K562 (cell line): ENCODE measurements at regions not wholly inside any gene's neighbourhood (a gene's known extent, or its start where the extent isn't known, plus 50 kb on each side); places are given as distances from the start of the nearest gene placed in this dataset.

ENCODE experiments used
- ATAC-seq: fragments of 200-7000 bp; cut with Tn5 transposase; 3 replicates; pipeline ENCODE4 v1.9.1; 2020; ENCODE audit warnings: moderate library complexity
- BruUV-seq: library from RNA; stranded (reverse); fragments of 400-500 nt; replicated peaks from 2 replicates; lab custom pipeline; 2021; lab: Mats Ljungman, UMichigan
- CTCF ChIA-PET: fragments of 300-600 bp; formaldehyde crosslinking; extraction: SDS; loops from one replicate; lab custom pipeline; 2021; ENCODE audit warnings: low intra/inter-chr PET ratio; lab: Yijun Ruan, JAX
- POLR2A ChIA-PET: fragments of 300-600, 350-650 bp; sonication (Branson Sonifier 250); formaldehyde crosslinking; extraction: SDS; loops from one replicate; lab custom pipeline; 2021; ENCODE audit warnings: antibody characterized with exemption, inconsistent platforms; lab: Yijun Ruan, JAX
- DNase-seq, 4 experiments: peaks; one replicate each; pipeline versions ENCODE4 v3.0.0 to v3.0.0-alpha.2; 2011 to 2018; ENCODE audit warnings: low spot score in 3 of 4, mixed read lengths in 3 of 4; ENCODE audit errors: extremely low read depth in 1 of 4
- FAIRE-seq: peaks from 2 replicates; lab custom pipeline; 2011; peaks lifted over from hg19 to GRCh38; lab: Jason Lieb, UNC
- H2AFZ ChIP-seq: 2 replicates; pipeline ENCODE4 v1.6.0; 2011; ENCODE audit warnings: low read depth, low read length, control low read depth, inconsistent platforms
- H3K27ac ChIP-seq: fragments of 200-600 bp; 3 replicates; pipeline ENCODE4 v1.8.0; 2011; ENCODE audit warnings: low read depth, mild to moderate bottlenecking, control low read depth, inconsistent platforms, low read length, moderate library complexity, mixed read lengths; ENCODE audit errors: extremely low read depth
- H3K27me3 ChIP-seq, 2 experiments: fragments of 300-600 bp in 1 of 2; 2 replicates in 1 of 2; 3 replicates in 1 of 2; pipeline versions ENCODE4 v1.6.0 to v1.8.0; 2011; ENCODE audit warnings: inconsistent platforms in 2 of 2, low read length in 2 of 2, mild to moderate bottlenecking in 1 of 2, mixed read lengths in 1 of 2, moderate library complexity in 1 of 2; ENCODE audit not compliant: control insufficient read depth in 2 of 2, insufficient read depth in 2 of 2
- H3K36me3 ChIP-seq: fragments of 300-600 bp; 3 replicates; pipeline ENCODE4 v1.8.0; 2011; ENCODE audit warnings: mild to moderate bottlenecking, low read length, inconsistent platforms; ENCODE audit not compliant: control insufficient read depth, insufficient read depth
- H3K4me1 ChIP-seq, 2 experiments: fragments of 200-600 bp in 1 of 2; replicated peaks in 1 of 2; 2 replicates in 1 of 2; 3 replicates in 1 of 2; pipeline versions ENCODE4 v1.5.1 to v1.8.0; 2011; ENCODE audit warnings: inconsistent platforms in 2 of 2, low read length in 2 of 2, mild to moderate bottlenecking in 1 of 2, mixed read lengths in 1 of 2, moderate library complexity in 1 of 2; ENCODE audit not compliant: control insufficient read depth in 2 of 2, insufficient read depth in 2 of 2
- H3K4me2 ChIP-seq: 2 replicates; pipeline ENCODE4 v1.6.1; 2011; ENCODE audit warnings: low read length, control low read depth, inconsistent platforms, mixed read lengths; ENCODE audit not compliant: insufficient read depth
- H3K4me3 ChIP-seq: fragments of 200-600 bp; sonication (generic), shearing (Covaris generic); 2 replicates; pipeline ENCODE4 v1.5.1; 2016; ENCODE audit warnings: control low read depth, inconsistent platforms
- H3K79me2 ChIP-seq: fragments of 200-600 bp; 3 replicates; pipeline ENCODE4 v1.8.0; 2011; ENCODE audit warnings: low read length, inconsistent platforms; ENCODE audit not compliant: control insufficient read depth, insufficient read depth
- H3K9ac ChIP-seq, 2 experiments: 2 replicates each; pipeline versions ENCODE4 v1.6.0 to v1.6.1; 2011; ENCODE audit warnings: low read depth in 2 of 2, low read length in 2 of 2, control low read depth in 1 of 2, inconsistent platforms in 1 of 2, mild to moderate bottlenecking in 1 of 2, mixed read lengths in 1 of 2; ENCODE audit not compliant: insufficient read depth in 1 of 2
- H3K9me1 ChIP-seq: one replicate; pipeline ENCODE4 v1.6.0; 2011; ENCODE audit warnings: inconsistent platforms, mild to moderate bottlenecking, low read length, moderate library complexity; ENCODE audit not compliant: control insufficient read depth, insufficient read depth
- H3K9me3 ChIP-seq: replicated peaks from 2 replicates; pipeline ENCODE4 v1.5.1; 2011; ENCODE audit warnings: low read depth, low read length, inconsistent platforms; ENCODE audit not compliant: control insufficient read depth, insufficient read depth
- H4K20me1 ChIP-seq: replicated peaks from 2 replicates; pipeline ENCODE4 v1.6.1; 2011; ENCODE audit warnings: low read length, inconsistent platforms, mixed read lengths; ENCODE audit not compliant: control insufficient read depth, insufficient read depth
- ZNF316 ChIP-seq: fragments of 450-650 bp; IDR thresholded peaks from 2 replicates; pipeline ENCODE4 v1.6.1; 2016
- ZNF609 ChIP-seq: sonication (generic); formaldehyde crosslinking; IDR thresholded peaks from 2 replicates; pipeline ENCODE4 v1.8.1; 2023; ENCODE audit warnings: missing genetic modification reagents, mild to moderate bottlenecking, borderline replicate concordance
- WGBS: fragments of 100-300 bp; shearing (Covaris generic); methylation state at CpG from one replicate; pipeline ENCODE4 v1.1.6; 2016; ENCODE audit warnings: low coverage, mixed read lengths; ENCODE audit not compliant: insufficient coverage; ENCODE audit errors: missing lambda C conversion rate; 5-methylcytosine and 5-hydroxymethylcytosine counted together
- in situ Hi-C: fragments of 300-500 bp; cut with MboI; formaldehyde crosslinking; loops from 4 replicates; pipeline ENCODE4 v1.15.0; 2018; ENCODE audit warnings: inconsistent platforms, mixed read lengths
- intact Hi-C: fragments of 100-400 bp; cut with micrococcal nuclease; formaldehyde crosslinking; loops from 2 replicates; pipeline ENCODE4 v1.14.2; 2022

DNA sequence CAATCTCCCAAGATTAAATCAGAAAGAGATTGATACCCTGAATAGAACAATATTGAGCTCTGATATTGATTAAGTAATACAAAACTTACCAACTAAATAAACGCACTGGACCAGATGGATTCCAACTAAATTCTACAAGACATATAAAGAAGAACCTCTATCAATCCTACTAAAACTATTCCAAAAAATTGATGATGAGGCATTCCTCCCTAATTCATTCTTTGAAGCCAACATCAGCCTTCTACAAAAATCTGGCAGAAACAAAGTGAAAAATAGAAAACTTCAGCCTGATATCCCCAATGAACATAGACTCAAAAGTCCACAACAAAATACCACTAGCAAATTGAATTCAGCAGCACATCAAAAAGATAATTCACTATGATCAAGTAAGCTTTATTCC, 695.5 kb downstream of the NYAP2 start:
- FAIRE-seq = no peak
- in situ Hi-C loops (no loop called here), intact Hi-C loops (no loop called here)
- 0% methylated on average over 1 of the region's 1 CpG for WGBS
- Histone ChIP-seq H3K27ac (no peak overlapping the region), H3K9ac (no peak overlapping the region), H3K9me1 (no peaks in the 10 kb centered on the region), H3K27me3 (no peaks in the 10 kb centered on the region), H3K9me3 (no peaks in the 10 kb centered on the region), H4K20me1 (no peaks in the 10 kb centered on the region), H3K4me2 (no peak overlapping the region), H2AFZ (no peak overlapping the region), H3K79me2 (no peaks in the 10 kb centered on the region), H3K36me3 (no peaks in the 10 kb centered on the region), H3K4me3 (no peak overlapping the region), H3K4me1 (no peaks in the 10 kb centered on the region)
- no TSS peak for BruUV-seq
- TF ChIP-seq ZNF609 (no peak), ZNF316 (0 out of 2 replicates have a peak, but pooled peaks have one; percentile 19)
- ChIA-PET CTCF (no interaction called here), POLR2A (no interaction called here)
- DNase-seq = no peak
- ATAC-seq = no peak
